ENCODE measurements at regions not wholly inside any gene's neighbourhood (a gene's known extent, or its start where the extent isn't known, plus 50 kb on each side); places are given as distances from the start of the nearest gene placed in this dataset.

DNA sequence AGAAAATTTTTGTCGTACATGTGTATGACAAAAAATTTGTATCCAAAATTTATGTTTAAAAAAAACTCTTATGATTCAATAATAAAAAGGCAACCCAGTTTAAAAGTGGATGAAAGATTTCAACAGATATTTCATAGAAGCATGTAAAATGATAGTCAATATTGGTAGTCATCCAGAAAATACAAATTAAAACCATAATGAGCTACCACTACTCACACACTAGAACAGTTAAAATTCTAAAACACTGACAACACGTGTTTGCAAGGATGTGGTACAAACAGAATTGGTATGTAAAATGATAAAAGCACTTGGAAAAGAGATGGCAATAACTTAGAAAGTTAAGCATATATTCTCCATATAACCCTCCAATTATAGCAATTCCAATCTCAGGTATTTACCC lies 303.0 kb upstream of the NR2F2 start:
- no peak for DNase-seq (ENCODE audit: low spot score)

GRCh38 chr15:96028620-96029019 lies 301.9 kb upstream of the NR2F2 start:
- no peak for DNase-seq (ENCODE audit: low spot score)

DNA sequence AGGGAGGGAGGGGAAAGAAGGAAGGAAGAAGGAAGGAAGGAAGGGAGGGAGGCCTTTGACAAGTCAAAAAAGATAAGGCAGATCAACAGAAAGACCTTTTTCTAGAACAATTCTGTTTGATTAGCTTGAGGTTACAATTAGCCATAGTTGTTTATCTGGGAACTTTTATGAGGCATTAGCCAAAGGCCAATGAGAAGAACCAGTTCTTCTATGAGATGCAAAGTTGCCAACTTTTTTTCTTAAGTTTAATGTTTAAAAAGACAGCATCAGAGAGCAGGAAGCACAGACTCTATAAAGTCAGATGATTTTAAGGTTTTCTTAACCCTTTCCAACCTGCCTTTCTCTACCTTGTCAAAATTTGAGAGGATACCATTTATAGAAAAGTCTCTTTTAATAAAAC lies 301.3 kb upstream of the NR2F2 start:
- DNase-seq (ENCODE audit: low spot score): no peak

DNA sequence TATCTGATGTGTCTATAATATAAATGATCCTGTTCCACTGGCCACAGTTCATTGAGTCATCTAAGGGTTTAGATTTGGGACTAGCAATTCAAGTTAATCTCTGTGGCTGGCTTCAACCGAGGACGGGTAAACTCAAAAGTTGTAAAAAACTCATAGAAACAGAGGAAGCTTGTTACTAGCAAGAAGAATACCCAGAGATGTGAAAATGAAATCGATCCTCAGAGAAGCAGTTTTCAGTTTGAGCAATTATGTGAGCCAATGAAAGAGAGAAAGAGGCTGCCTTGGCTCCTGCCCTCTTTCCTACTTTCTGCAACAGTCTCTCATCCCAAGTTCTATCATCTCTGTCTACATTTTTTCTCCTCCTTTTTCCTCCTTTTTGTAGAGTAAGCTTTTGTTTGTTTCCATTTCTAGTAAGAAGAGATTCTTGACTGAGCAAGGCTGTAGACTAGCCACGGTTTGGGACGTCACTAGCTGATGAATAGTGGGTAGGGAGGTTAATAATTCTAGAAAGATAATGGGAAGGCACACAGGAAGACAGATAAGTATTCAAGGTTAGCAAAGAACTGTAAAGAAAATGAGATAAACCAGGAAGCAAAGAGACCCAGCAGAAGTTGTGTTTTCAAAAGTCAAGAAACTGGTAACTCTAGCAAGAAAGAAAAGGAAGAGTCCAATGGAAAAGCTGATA lies 298.9 kb upstream of the NR2F2 start:
- DNase-seq (ENCODE audit: low spot score): no peak

GRCh38 chr15:96035091-96035490 lies 295.4 kb upstream of the NR2F2 start:
- DNase-seq (ENCODE audit: low spot score): no peak

GRCh38 chr15:96035635-96036034 lies 294.9 kb upstream of the NR2F2 start:
- no peak for DNase-seq (ENCODE audit: low spot score)

- DNase-seq (ENCODE audit: low spot score): no peak
These were observed 292.9 kb upstream of the NR2F2 start for GRCh38 chr15:96037584-96037983.

- no peak for DNase-seq (ENCODE audit: low spot score)
These were observed 292.4 kb upstream of the NR2F2 start for GRCh38 chr15:96038131-96038530.

GRCh38 chr15:96038650-96039049 lies 291.9 kb upstream of the NR2F2 start:
- DNase-seq (ENCODE audit: low spot score): no peak

GRCh38 chr15:96041982-96042733 lies 288.3 kb upstream of the NR2F2 start:
- no peak for DNase-seq (ENCODE audit: low spot score)

GRCh38 chr15:96042734-96043224 lies 287.7 kb upstream of the NR2F2 start:
- DNase-seq (ENCODE audit: low spot score): no peak

- no peak for DNase-seq (ENCODE audit: low spot score)
These were observed 286.8 kb upstream of the NR2F2 start for GRCh38 chr15:96043591-96044171.

- DNase-seq (ENCODE audit: low spot score): no peak
These were observed 283.8 kb upstream of the NR2F2 start for GRCh38 chr15:96046620-96047240.

DNA sequence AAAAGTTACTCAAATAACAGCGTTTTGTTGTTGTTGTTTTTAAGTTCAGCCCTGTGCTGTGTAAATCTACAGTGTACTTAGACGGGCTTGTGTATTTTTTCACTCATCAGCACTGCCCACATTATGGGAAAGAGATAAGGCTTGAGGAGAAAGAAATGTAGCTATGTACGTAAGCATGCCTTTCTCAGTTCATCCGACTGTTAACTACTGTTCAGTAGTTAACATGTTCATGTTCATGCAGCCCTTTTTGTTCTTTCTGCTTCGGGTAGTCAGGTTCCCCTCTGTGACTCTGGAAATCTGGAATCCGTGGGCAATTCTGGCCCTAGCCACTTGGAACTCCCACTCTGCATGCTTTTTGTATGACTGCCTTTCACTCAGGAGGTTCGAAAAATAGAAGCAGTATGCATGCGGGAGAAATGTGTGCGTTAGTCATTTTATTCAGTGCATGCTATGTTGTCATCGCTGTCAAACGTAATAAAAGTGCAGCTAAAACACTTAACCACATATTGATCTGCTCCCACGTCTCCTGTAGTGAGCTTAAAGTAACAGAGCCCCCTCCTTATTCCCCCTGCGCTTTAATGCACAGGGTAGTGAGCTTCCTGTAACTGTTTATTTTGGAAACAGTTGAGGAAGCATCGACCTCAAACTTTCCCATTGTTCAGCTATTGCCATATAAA lies 283.1 kb upstream of the NR2F2 start:
- no peak for DNase-seq (ENCODE audit: low spot score)

DNA sequence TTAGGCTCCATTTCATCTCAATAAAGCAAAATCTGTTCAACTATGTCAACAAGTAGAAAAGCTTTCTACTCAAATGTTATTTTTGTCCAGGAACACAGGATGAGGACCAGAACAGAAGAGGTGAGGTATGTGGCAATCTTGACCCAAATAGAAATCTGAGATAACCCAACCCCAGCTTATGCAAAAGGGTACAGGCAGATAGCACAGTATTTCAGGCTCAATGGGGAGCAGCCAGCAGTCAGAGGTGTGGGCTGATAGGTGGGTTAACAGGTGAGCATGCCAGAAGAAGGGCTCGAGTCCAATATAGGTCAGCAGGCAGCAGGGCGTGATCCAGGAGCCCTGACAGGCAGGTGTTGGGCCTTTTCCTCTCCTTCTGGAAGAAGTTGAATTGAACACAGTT lies 281.2 kb upstream of the NR2F2 start:
- no peak for DNase-seq (ENCODE audit: low spot score)

DNA sequence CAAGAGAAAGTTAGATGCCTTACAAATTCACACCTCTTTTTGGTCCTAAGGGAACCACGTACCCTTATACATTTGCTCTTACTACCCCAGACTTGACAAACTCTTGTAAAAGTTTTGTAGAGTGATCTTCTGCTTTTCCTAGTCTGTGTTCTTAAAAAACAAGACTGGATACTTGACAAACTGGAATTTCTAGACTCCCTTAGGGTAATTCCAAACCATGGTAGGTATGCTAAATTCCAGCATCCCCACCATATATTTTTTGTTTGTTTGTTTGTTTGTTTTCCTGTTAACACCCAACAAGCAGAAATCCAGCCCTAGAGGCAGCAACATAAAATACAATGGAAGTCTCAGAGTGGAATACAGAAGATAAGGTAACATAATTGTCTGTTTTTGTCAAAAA lies 280.7 kb upstream of the NR2F2 start:
- DNase-seq (ENCODE audit: low spot score): no peak

DNA sequence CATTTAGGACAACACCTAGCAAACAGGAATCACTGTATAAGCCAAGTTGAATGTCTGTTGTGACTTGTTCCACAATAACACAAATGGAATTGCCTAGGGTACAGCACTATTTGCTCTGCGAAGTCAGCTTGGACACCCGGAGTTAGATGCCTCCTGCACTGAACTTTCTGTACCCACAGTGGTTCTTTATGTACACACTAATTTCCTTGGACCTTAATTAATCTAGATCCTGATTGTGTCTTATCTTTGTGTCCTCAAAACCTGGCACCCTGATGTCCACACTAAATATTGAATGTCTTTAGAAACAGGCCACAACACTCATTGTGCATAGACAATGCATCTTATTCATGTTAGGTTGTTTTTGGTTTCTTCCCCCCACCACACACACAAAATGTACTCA lies 278.9 kb upstream of the NR2F2 start:
- DNase-seq (ENCODE audit: low spot score): no peak

DNA sequence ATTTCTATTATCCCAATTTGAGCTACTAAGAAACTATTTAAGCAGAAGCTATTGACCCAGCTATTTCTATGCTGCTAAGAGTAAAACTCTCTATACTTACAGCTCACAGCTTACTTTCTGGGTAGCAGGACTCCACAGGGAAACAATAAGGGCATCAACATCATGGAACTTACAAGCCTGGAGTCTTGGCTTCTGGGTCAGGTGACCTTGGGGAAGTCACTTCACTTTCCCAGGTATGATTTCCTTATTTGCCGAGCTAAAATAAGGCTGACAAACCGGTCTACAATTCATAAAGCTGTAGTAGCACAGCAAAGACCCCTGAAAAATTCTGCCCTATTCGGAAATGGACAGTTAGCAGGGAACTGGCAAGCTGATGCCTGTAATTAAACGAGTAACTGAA lies 278.3 kb upstream of the NR2F2 start:
- no peak for DNase-seq (ENCODE audit: low spot score)

DNA sequence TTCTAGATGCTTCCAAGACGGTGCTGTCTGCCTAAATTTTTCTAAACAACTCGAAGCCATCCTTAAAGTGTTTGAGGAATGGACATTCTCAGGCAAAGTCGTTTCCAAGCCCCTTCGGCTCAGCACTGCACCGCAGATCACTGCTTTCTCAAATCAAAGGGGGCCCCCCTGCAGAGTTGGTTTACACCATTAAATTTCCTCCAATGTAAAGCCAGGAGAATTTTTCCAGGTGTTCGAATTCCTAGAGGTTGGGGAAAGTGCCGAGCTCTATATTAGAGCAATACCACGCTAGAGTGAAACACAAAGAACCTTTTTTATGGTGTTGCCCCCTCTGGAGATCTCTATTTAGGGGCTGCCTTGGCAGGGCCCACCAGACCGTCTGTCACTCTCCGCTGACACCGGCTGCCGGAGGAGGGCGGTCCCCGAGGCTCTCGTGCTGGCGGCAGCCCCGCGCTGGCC lies 277.9 kb upstream of the NR2F2 start:
- DNase-seq (ENCODE audit: low spot score): no peak

- DNase-seq (ENCODE audit: low spot score): no peak
These were observed 277.3 kb upstream of the NR2F2 start for GRCh38 chr15:96053031-96053780.

DNA sequence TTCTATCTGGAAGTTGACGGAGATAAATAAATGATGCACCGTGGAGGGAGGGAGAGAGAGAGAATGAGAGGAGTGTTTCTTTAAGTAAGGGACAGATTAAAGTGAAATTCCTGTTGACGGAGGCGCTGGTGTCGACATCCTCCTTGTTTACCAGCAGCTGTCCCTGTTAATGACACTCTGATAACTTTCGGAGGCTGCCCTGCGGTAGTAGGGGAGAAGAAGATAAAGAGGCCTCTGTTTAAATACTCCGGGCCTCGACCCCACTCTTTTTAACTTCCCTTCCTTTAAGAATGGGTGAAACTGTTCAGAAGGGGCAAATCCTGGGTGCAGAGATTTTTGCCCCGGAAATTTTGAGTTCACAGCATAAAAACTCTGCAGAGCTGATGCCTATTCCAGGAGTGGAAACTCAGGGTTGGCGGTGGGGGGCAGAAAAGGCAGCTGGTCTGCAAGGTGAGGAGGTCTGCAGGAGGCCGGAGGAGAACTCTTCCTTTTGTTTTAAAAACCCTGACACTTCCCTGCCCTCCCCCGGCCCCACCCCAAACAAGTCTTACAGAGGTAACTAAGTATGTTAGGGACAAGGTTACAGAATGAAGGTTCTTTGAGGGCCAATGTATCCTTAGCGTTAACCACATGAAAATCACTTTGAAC lies 276.6 kb upstream of the NR2F2 start:
- no peak for DNase-seq (ENCODE audit: low spot score)

All from germinal center (tissue), 1 donor.